ENCODE measurements at regions not wholly inside any gene's neighbourhood (a gene's known extent, or its start where the extent isn't known, plus 50 kb on each side); places are given as distances from the start of the nearest gene placed in this dataset.

DNA sequence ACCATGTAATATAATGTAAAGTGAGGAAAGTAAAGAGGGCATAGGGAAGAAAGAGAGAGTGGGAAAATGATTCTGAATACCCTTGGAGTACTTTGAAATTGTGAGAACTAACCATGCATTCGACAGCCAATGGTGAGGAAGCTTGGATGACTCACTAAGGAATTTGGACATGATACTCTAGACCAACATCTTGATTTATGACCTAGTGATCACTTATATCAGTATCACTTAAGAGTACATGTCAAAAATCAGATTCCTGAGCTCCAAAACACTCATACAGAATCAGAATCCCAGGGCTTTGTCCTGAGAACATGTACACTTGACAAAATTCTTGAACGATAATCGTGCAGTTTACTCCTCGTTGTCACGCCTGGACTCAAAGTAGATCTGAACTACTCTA is 1899.8 kb upstream of the PIK3C3 start:
- Histone ChIP-seq H3K4me3 (ENCODE audit: extremely low read depth in 1 of 4, insufficient read depth in 2 of 4, low read depth in 3 of 4, low read length in 4 of 4) (no peak overlapping the region), H2BK12ac (ENCODE audit: low read depth, low read length) (no peak overlapping the region), H4K8ac (ENCODE audit: extremely low read depth, insufficient read depth, low read length) (no peak overlapping the region), H2AK5ac (ENCODE audit: low read depth, low read length) (no peak overlapping the region), H3K4me2 (ENCODE audit: insufficient read depth in 1 of 2, low read depth in 2 of 2, low read length in 2 of 2) (no peak overlapping the region), H2AFZ (ENCODE audit: low read length) (no peak overlapping the region), H3K27me3 (replicated peaks in 1 of 4; ENCODE audit: control insufficient read depth in 3 of 4, extremely low read depth in 1 of 4, insufficient read depth in 3 of 4, low read length in 3 of 4) (no peaks in the 10 kb centered on the region), H3K18ac (ENCODE audit: extremely low read depth, low read length) (no peak overlapping the region), H3K23ac (ENCODE audit: insufficient read length) (no peak overlapping the region), H3K27ac (ENCODE audit: low read depth, low read length) (no peak overlapping the region), H3K56ac (replicated peaks; ENCODE audit: insufficient read length, low read depth, low read length) (no peak overlapping the region), H3K14ac (ENCODE audit: insufficient read length) (no peak overlapping the region), H3K4me1 (replicated peaks in 1 of 4; ENCODE audit: control insufficient read depth in 3 of 4, insufficient read depth in 4 of 4, low read length in 3 of 4) (no peaks in the 10 kb centered on the region), H3K79me2 (ENCODE audit: control insufficient read depth in 1 of 2, insufficient read depth in 2 of 2, low read length in 2 of 2) (no peaks in the 10 kb centered on the region), H3K79me1 (ENCODE audit: low read depth, low read length) (no peaks in the 10 kb centered on the region), H2BK120ac (replicated peaks; ENCODE audit: low read depth, low read length) (no peak overlapping the region), H4K91ac (replicated peaks; ENCODE audit: insufficient read length, low read length) (no peak overlapping the region), H3K23me2 (ENCODE audit: low read depth, low read length) (no peaks in the 10 kb centered on the region), H3K36me3 (ENCODE audit: control insufficient read depth in 2 of 4, insufficient read depth in 4 of 4, low read length in 3 of 4) (no peaks in the 10 kb centered on the region), H3K4ac (replicated peaks; ENCODE audit: insufficient read length, low read depth, low read length) (no peak overlapping the region), H3K9ac (replicated peaks in 1 of 4; ENCODE audit: extremely low read depth in 1 of 4, low read depth in 3 of 4, low read length in 3 of 4) (no peak overlapping the region), H2BK15ac (ENCODE audit: low read length) (no peak overlapping the region), H4K20me1 (replicated peaks in 1 of 2; ENCODE audit: control insufficient read depth in 1 of 2, insufficient read depth in 2 of 2, low read length in 2 of 2) (no peaks in the 10 kb centered on the region), H3K9me3 (ENCODE audit: insufficient read depth in 2 of 2, low read depth in 1 of 2, low read length in 1 of 2) (no peaks in the 10 kb centered on the region), H2BK5ac (ENCODE audit: low read depth, low read length) (no peak overlapping the region), H4K5ac (ENCODE audit: insufficient read length, low read depth, low read length) (no peak overlapping the region), H2BK20ac (ENCODE audit: low read length) (no peak overlapping the region)
- ChIA-PET POLR2A (ENCODE audit: partially characterized antibody) (no interaction called here), CTCF (ENCODE audit: partially characterized antibody) (no interaction called here)
- no peak for FAIRE-seq
- DNase-seq (ENCODE audit: low read depth in 1 of 2, low spot score in 2 of 2), result no peak
- WGBS, 2 experiments (ENCODE audit: extremely low coverage in 1 of 2, insufficient coverage in 1 of 2, insufficient read length in 1 of 2, insufficient replicate concordance in 2 of 2, low coverage in 1 of 2, low lambda C conversion rate in 2 of 2, missing lambda C conversion rate in 1 of 2), result 95% methylated on average over 5 of the region's 5 CpGs; no CpG with 5 or more reads in 1 of the 2 experiments
- TF ChIP-seq, protein P1, sequence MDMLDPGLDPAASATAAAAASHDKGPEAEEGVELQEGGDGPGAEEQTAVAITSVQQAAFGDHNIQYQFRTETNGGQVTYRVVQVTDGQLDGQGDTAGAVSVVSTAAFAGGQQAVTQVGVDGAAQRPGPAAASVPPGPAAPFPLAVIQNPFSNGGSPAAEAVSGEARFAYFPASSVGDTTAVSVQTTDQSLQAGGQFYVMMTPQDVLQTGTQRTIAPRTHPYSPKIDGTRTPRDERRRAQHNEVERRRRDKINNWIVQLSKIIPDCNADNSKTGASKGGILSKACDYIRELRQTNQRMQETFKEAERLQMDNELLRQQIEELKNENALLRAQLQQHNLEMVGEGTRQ (IDR thresholded peaks at IDR 0.05; ENCODE audit: low read length), result no peak
- TF ChIP-seq POLR2A (IDR thresholded peaks at IDR 0.05; ENCODE audit: control extremely low read depth in 1 of 2, low read depth in 2 of 2, low read length in 2 of 2) (no peak), POLR2AphosphoS5 (IDR thresholded peaks at IDR 0.05; ENCODE audit: low read depth, low read length) (no peak), JUND (IDR thresholded peaks at IDR 0.05; ENCODE audit: low read length) (no peak), HDAC6 (IDR thresholded peaks at IDR 0.05; ENCODE audit: low read depth, low read length) (no peak), SP1 (IDR thresholded peaks at IDR 0.05; ENCODE audit: low read depth, low read length) (no peak), HDAC2 (IDR thresholded peaks at IDR 0.05; ENCODE audit: borderline replicate concordance in 1 of 2, low read depth in 2 of 2, low read length in 2 of 2) (no peak), RBBP5 (IDR thresholded peaks at IDR 0.05; ENCODE audit: borderline replicate concordance, low read depth, low read length) (no peak)
- TF ChIP-seq, protein P2, sequence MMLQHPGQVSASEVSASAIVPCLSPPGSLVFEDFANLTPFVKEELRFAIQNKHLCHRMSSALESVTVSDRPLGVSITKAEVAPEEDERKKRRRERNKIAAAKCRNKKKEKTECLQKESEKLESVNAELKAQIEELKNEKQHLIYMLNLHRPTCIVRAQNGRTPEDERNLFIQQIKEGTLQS (IDR thresholded peaks at IDR 0.05; ENCODE audit: insufficient read depth, low read depth, low read length), result no peak
- TF ChIP-seq, protein P3, sequence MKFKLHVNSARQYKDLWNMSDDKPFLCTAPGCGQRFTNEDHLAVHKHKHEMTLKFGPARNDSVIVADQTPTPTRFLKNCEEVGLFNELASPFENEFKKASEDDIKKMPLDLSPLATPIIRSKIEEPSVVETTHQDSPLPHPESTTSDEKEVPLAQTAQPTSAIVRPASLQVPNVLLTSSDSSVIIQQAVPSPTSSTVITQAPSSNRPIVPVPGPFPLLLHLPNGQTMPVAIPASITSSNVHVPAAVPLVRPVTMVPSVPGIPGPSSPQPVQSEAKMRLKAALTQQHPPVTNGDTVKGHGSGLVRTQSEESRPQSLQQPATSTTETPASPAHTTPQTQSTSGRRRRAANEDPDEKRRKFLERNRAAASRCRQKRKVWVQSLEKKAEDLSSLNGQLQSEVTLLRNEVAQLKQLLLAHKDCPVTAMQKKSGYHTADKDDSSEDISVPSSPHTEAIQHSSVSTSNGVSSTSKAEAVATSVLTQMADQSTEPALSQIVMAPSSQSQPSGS (IDR thresholded peaks at IDR 0.05; ENCODE audit: low read length), result no peak
- TF ChIP-seq, protein P4, sequence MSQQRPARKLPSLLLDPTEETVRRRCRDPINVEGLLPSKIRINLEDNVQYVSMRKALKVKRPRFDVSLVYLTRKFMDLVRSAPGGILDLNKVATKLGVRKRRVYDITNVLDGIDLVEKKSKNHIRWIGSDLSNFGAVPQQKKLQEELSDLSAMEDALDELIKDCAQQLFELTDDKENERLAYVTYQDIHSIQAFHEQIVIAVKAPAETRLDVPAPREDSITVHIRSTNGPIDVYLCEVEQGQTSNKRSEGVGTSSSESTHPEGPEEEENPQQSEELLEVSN (IDR thresholded peaks at IDR 0.05), result no peak

Data from H1 (cell line).